SK-N-SH treated with all-trans-retinoic acid at 6 μM for 48 hours (cell line): ENCODE measurements at regions not wholly inside any gene's neighbourhood (a gene's known extent, or its start where the extent isn't known, plus 50 kb on each side); places are given as distances from the start of the nearest gene placed in this dataset.

Source experiments
- ATAC-seq: fragments of 200-7000 bp; cut with Tn5 transposase; 3 replicates; pipeline ENCODE4 v1.9.1; 2020; ENCODE audit warnings: mild to moderate bottlenecking, moderate library complexity
- ARNTL ChIP-seq: fragments of 450-650 bp; formaldehyde crosslinking; IDR thresholded peaks from 2 replicates; pipeline ENCODE4 v1.5.0; 2020; ENCODE audit warnings: low read depth, mild to moderate bottlenecking, moderate library complexity, borderline replicate concordance
- BACH2 ChIP-seq: fragments of 250-450 bp; sonication (Bioruptor Pico); IDR thresholded peaks from 2 replicates; pipeline ENCODE4 v1.9.0; 2021; ENCODE audit warnings: mild to moderate bottlenecking, borderline replicate concordance
- CREB5 ChIP-seq: fragments of 250-450 bp; sonication (Bioruptor Pico); IDR thresholded peaks from 2 replicates; pipeline ENCODE4 v1.5.1; 2020; ENCODE audit warnings: low read depth, mild to moderate bottlenecking, moderate library complexity
- CSRNP3 ChIP-seq: fragments of 250-450 bp; sonication (Bioruptor Pico); IDR thresholded peaks from 2 replicates; pipeline ENCODE4 v1.5.1; 2021; ENCODE audit warnings: mild to moderate bottlenecking, moderate library complexity
- ESRRG ChIP-seq: fragments of 250-450 bp; sonication (Bioruptor Pico); IDR thresholded peaks from 2 replicates; pipeline ENCODE4 v1.6.1; 2021; ENCODE audit warnings: mild to moderate bottlenecking
- GLIS3 ChIP-seq: fragments of 250-450 bp; sonication (Bioruptor Pico); IDR thresholded peaks from 2 replicates; pipeline ENCODE4 v1.5.0; 2020; ENCODE audit warnings: mild to moderate bottlenecking, moderate library complexity
- ISL1 ChIP-seq: fragments of 250-450 bp; sonication (Bioruptor Pico); IDR thresholded peaks from 2 replicates; pipeline ENCODE4 v2.1.2; 2022; ENCODE audit warnings: mild to moderate bottlenecking, moderate library complexity
- OSR1 ChIP-seq: fragments of 250-450 bp; sonication (Bioruptor Pico); IDR thresholded peaks from 2 replicates; pipeline ENCODE4 v1.8.0; 2022; ENCODE audit warnings: moderate library complexity, mild to moderate bottlenecking, inconsistent platforms
- POU6F1 ChIP-seq: fragments of 250-450 bp; sonication (Bioruptor Pico); IDR thresholded peaks from 2 replicates; pipeline ENCODE4 v1.8.0; 2021; ENCODE audit warnings: low read depth, mild to moderate bottlenecking, moderate library complexity, borderline replicate concordance
- PPARA ChIP-seq: fragments of 250-450 bp; sonication (Bioruptor Pico); IDR thresholded peaks from 2 replicates; pipeline ENCODE4 v1.5.0; 2020; ENCODE audit warnings: mild to moderate bottlenecking, borderline replicate concordance
- RARB ChIP-seq: fragments of 250-450 bp; sonication (Bioruptor Pico); IDR thresholded peaks from 2 replicates; pipeline ENCODE4 v1.8.0; 2021; ENCODE audit warnings: mild to moderate bottlenecking, moderate library complexity
- SNAI2 ChIP-seq: fragments of 250-450 bp; sonication (Bioruptor Pico); IDR thresholded peaks from 2 replicates; pipeline ENCODE4 v1.5.0; 2020; ENCODE audit warnings: mild to moderate bottlenecking, moderate library complexity
- TOX ChIP-seq: fragments of 250-450 bp; sonication (Bioruptor Pico); IDR thresholded peaks from 2 replicates; pipeline ENCODE4 v1.8.0; 2021; ENCODE audit warnings: mild to moderate bottlenecking, moderate library complexity, borderline replicate concordance
- TSHZ2 ChIP-seq: fragments of 250-450 bp; sonication (Bioruptor Pico); IDR thresholded peaks from 2 replicates; pipeline ENCODE4 v1.5.0; 2020; ENCODE audit warnings: mild to moderate bottlenecking, moderate library complexity
- ZC3H10 ChIP-seq: fragments of 250-450 bp; sonication (Bioruptor Pico); IDR thresholded peaks from 2 replicates; pipeline ENCODE4 v1.5.1; 2021; ENCODE audit warnings: mild to moderate bottlenecking, moderate library complexity
- ZFP3 ChIP-seq: fragments of 250-450 bp; sonication (Bioruptor Pico); IDR thresholded peaks from 2 replicates; pipeline ENCODE4 v1.5.0; 2020; ENCODE audit warnings: mild to moderate bottlenecking, moderate library complexity
- ZFP30 ChIP-seq: fragments of 450-650 bp; formaldehyde crosslinking; IDR thresholded peaks from 2 replicates; pipeline ENCODE4 v1.5.0; 2022; ENCODE audit warnings: mild to moderate bottlenecking, moderate library complexity
- ZNF70 ChIP-seq: fragments of 450-650 bp; formaldehyde crosslinking; IDR thresholded peaks from 2 replicates; pipeline ENCODE4 v1.5.0; 2020; ENCODE audit warnings: mild to moderate bottlenecking, moderate library complexity

GRCh38 chr11:121964591-121964990, 151.4 kb downstream of the BLID start:
- peak; percentile 93 for ATAC-seq

GRCh38 chr11:121963846-121964245, 152.2 kb downstream of the BLID start:
- ATAC-seq = peak; percentile 14

More at GRCh38 chr11:121964591-121964990, 151.4 kb downstream of the BLID start:
- peak; percentile 41; the same call in 1 of the 2 replicates for TF ChIP-seq TOX (CRISPR knock-in tag)
- TF ChIP-seq ISL1 (CRISPR knock-in tag) = peak; percentile 15; the same call in 1 of the 2 replicates
- no peak for TF ChIP-seq ZFP3 (CRISPR knock-in tag)
- TF ChIP-seq CREB5 = peak; percentile 67; the same call in 1 of the 2 replicates

GRCh38 chr11:121961321-121961801, 154.7 kb downstream of the BLID start:
- ATAC-seq = peak; percentile 6; the same call in 1 of the 3 replicates
- TF ChIP-seq ZC3H10 = no peak
- TF ChIP-seq ESRRG = no peak
- no peak for TF ChIP-seq POU6F1 (CRISPR knock-in tag)
- no peak for TF ChIP-seq TSHZ2 (CRISPR knock-in tag)
- no peak for TF ChIP-seq OSR1 (CRISPR knock-in tag)
- TF ChIP-seq SNAI2 = no peak
- no peak for TF ChIP-seq CSRNP3 (CRISPR knock-in tag)
- no peak for TF ChIP-seq BACH2 (CRISPR knock-in tag)
- no peak for TF ChIP-seq CREB5
- TF ChIP-seq TOX (CRISPR knock-in tag) = no peak
- TF ChIP-seq ISL1 (CRISPR knock-in tag) = no peak
- TF ChIP-seq ARNTL (CRISPR knock-in tag) = no peak
- TF ChIP-seq GLIS3 (CRISPR knock-in tag) = no peak
- no peak for TF ChIP-seq ZFP30 (CRISPR knock-in tag)
- no peak for TF ChIP-seq PPARA

- ATAC-seq = no peak
- no peak for TF ChIP-seq CSRNP3 (CRISPR knock-in tag)
- TF ChIP-seq ESRRG = no peak
- TF ChIP-seq PPARA = no peak
- TF ChIP-seq TOX (CRISPR knock-in tag) = no peak
- no peak for TF ChIP-seq ZNF70
- no peak for TF ChIP-seq RARB
- no peak for TF ChIP-seq ARNTL (CRISPR knock-in tag)
- no peak for TF ChIP-seq POU6F1 (CRISPR knock-in tag)
- TF ChIP-seq ZC3H10 = no peak
- TF ChIP-seq ZFP3 (CRISPR knock-in tag) = no peak
- no peak for TF ChIP-seq OSR1 (CRISPR knock-in tag)
- no peak for TF ChIP-seq ZFP30 (CRISPR knock-in tag)
- no peak for TF ChIP-seq GLIS3 (CRISPR knock-in tag)
- TF ChIP-seq, all 23 proteins: peak for 0
Observed at GRCh38 chr11:121958971-121959325, 157.1 kb downstream of the BLID start.
